H1 (cell line): ENCODE measurements at regions not wholly inside any gene's neighbourhood (a gene's known extent, or its start where the extent isn't known, plus 50 kb on each side); places are given as distances from the start of the nearest gene placed in this dataset.

Experiments used
- BACH1 ChIP-seq: IDR thresholded peaks from 2 replicates; pipeline ENCODE4 v1.6.1; 2012; ENCODE audit warnings: low read length, improper control_type of control experiment
- CBX8 ChIP-seq: fragments of 300-800, 300-1000 bp; sonication (generic); IDR thresholded peaks from 2 replicates; pipeline ENCODE4 v1.7.1; 2016; ENCODE audit warnings: low read depth, low read length, borderline replicate concordance
- KDM1A ChIP-seq: fragments of 200-600, 300-600 bp; sonication (generic); IDR thresholded peaks from 2 replicates; pipeline ENCODE4 v1.7.1; 2016; ENCODE audit warnings: mild to moderate bottlenecking, low read length, borderline replicate concordance
- TF ChIP-seq, protein P1 (sequence below), 3 experiments: IDR thresholded peaks; 1 replicate in 2 of 3; 2 replicates in 1 of 3; pipeline versions ENCODE4 v1.5.1 to v1.6.1; 2011; ENCODE audit warnings: low read length in 3 of 3, mild to moderate bottlenecking in 3 of 3, inconsistent platforms in 2 of 3, low read depth in 1 of 3, moderate library complexity in 1 of 3; ENCODE audit not compliant: insufficient read depth in 1 of 3; ENCODE audit errors: control extremely low read depth in 1 of 3

DNA sequence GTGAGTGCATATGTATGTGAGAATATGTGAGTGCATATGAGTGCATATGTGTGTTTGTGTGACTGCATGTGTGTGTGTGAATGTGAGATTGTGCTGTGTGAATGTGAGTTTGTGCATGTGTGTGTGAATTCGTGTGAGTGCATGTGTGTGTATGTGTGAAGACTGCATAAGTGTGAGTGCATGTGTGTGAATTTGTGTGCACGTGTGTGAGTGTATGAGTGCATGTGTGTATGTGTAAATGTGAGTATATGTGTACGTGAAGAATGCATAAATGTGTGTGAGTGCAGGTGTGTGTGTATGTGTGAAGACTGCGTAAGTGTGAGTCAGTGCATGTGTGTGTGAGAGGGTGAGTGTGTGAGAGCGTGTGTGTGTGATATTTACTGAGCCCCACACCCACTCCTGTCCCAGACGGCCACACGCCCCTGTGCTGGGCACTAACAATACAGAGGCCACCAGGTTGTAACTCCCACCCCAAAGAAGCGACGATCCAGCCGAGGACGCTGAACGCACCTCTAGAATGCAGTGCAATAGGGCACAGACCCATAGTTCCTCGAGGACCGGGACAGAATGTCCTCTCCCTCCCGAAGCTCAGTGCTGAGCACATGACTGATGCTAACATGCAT, 97.8 kb downstream of the C16orf95 start (continued):
- TF ChIP-seq CBX8 (no peak), KDM1A (no peak), BACH1 (no peak)
- TF ChIP-seq, protein P1, sequence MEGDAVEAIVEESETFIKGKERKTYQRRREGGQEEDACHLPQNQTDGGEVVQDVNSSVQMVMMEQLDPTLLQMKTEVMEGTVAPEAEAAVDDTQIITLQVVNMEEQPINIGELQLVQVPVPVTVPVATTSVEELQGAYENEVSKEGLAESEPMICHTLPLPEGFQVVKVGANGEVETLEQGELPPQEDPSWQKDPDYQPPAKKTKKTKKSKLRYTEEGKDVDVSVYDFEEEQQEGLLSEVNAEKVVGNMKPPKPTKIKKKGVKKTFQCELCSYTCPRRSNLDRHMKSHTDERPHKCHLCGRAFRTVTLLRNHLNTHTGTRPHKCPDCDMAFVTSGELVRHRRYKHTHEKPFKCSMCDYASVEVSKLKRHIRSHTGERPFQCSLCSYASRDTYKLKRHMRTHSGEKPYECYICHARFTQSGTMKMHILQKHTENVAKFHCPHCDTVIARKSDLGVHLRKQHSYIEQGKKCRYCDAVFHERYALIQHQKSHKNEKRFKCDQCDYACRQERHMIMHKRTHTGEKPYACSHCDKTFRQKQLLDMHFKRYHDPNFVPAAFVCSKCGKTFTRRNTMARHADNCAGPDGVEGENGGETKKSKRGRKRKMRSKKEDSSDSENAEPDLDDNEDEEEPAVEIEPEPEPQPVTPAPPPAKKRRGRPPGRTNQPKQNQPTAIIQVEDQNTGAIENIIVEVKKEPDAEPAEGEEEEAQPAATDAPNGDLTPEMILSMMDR (IDR thresholded peaks at IDR 0.05; ENCODE audit: control extremely low read depth in 1 of 3, insufficient read depth in 1 of 3, low read depth in 1 of 3, low read length in 3 of 3) = no peak
